ENCODE measurements at regions not wholly inside any gene's neighbourhood (a gene's known extent, or its start where the extent isn't known, plus 50 kb on each side); places are given as distances from the start of the nearest gene placed in this dataset.

GRCh38 chr10:36506261-36506660, 619.1 kb upstream of the ANKRD30A start:
- TF ChIP-seq POLR2A (IDR thresholded peaks at IDR 0.05) (no peak), CTCF (IDR thresholded peaks at IDR 0.05) (no peak)
